ENCODE measurements at regions not wholly inside any gene's neighbourhood (a gene's known extent, or its start where the extent isn't known, plus 50 kb on each side); places are given as distances from the start of the nearest gene placed in this dataset.

DNA sequence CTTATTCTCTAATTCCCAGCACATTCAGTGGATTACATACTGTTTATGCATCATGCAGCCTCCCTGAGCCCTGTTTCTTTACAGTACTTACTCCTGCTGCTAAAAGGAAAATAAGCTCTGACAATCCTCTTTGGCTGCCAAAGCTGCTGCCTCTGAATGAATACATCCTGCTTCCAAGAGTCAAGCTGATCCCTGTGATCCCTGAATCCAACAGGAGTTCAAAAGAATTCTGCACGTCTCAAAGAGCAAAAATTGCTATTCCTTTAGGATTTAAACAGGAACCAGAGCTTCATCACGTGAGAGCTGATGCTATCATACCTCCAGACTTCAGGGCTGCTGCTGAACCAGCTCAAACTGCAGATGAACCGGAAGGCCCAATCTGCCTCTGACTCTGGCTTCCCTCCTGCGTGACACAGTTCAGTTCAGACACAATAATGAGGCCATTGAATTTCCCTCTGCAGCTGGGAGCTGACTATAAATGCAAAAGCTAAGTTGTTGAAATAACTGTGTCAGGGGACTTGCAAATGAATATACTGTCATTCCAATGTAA lies 851.0 kb upstream of the PHF14 start:
- ATAC-seq (ENCODE audit: insufficient read depth, low read depth) (no peak), DNase-seq (no peak)
- no peak overlapping the region for H2AFZ ChIP-seq (ENCODE audit: low read depth, low read length)

DNA sequence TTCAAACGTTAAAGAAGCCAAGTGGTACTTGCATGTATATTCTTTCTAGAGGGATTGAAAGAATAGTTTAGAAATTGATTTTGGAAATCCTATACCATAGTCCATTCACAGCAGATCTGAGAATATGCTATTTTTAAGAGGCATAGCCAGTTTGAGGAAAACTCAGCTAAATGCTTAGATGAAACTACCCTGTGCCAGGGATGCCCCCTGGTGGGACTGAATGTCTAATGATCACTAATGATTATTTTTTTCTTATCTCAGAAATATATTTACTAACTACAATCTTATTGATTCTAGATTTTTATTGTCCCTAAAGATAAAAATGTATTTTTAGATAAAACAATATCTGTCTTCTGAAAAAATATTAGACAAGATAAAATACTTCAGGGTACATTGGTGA lies 844.9 kb upstream of the PHF14 start:
- ATAC-seq (ENCODE audit: insufficient read depth, low read depth) = no peak
- Histone ChIP-seq H3K27ac (ENCODE audit: low read length) (no peak overlapping the region), H3K79me2 (ENCODE audit: insufficient read depth, low read length) (no peaks in the 10 kb centered on the region), H3K36me3 (ENCODE audit: insufficient read depth, low read length) (no peaks in the 10 kb centered on the region), H3K4me1 (ENCODE audit: insufficient read depth, low read length) (no peaks in the 10 kb centered on the region), H2AFZ (ENCODE audit: low read depth, low read length) (no peak overlapping the region), H3K27me3 (ENCODE audit: insufficient read depth, low read length, poor library complexity) (no peaks in the 10 kb centered on the region), H3K4me2 (ENCODE audit: insufficient read depth, low read length) (no peak overlapping the region), H3K4me3 (ENCODE audit: low read depth in 1 of 2, low read length in 2 of 2) (no peak overlapping the region), H3K9ac (ENCODE audit: low read depth, low read length) (no peak overlapping the region), H4K20me1 (ENCODE audit: insufficient read depth, low read length) (no peaks in the 10 kb centered on the region), H3K9me3 (ENCODE audit: insufficient read depth, low read length, severe bottlenecking) (no peaks in the 10 kb centered on the region)
- TF ChIP-seq CTCF (IDR thresholded peaks at IDR 0.05; ENCODE audit: borderline replicate concordance, extremely low read depth, low read length, poor library complexity, severe bottlenecking) = no peak
- no peak for TF ChIP-seq EZH2 (IDR thresholded peaks at IDR 0.05; ENCODE audit: borderline replicate concordance, low read depth, low read length, severe bottlenecking)
- DNase-seq = no peak

More for the DNA sequence above, 851.0 kb upstream of the PHF14 start:
- TF ChIP-seq CTCF (IDR thresholded peaks at IDR 0.05; ENCODE audit: borderline replicate concordance, extremely low read depth, low read length, poor library complexity, severe bottlenecking) = no peak
- no peak for TF ChIP-seq EZH2 (IDR thresholded peaks at IDR 0.05; ENCODE audit: borderline replicate concordance, low read depth, low read length, severe bottlenecking)
- H3K27ac ChIP-seq (ENCODE audit: low read length) = no peak overlapping the region
- no peaks in the 10 kb centered on the region for H3K27me3 ChIP-seq (ENCODE audit: insufficient read depth, low read length, poor library complexity)
- no peaks in the 10 kb centered on the region for H3K79me2 ChIP-seq (ENCODE audit: insufficient read depth, low read length)
- no peak overlapping the region for H3K9ac ChIP-seq (ENCODE audit: low read depth, low read length)
- H3K4me2 ChIP-seq (ENCODE audit: insufficient read depth, low read length) = no peak overlapping the region
- H3K36me3 ChIP-seq (ENCODE audit: insufficient read depth, low read length) = no peaks in the 10 kb centered on the region
- H3K4me3 ChIP-seq (ENCODE audit: low read depth in 1 of 2, low read length in 2 of 2) = no peak overlapping the region
- no peaks in the 10 kb centered on the region for H3K9me3 ChIP-seq (ENCODE audit: insufficient read depth, low read length, severe bottlenecking)
- no peaks in the 10 kb centered on the region for H4K20me1 ChIP-seq (ENCODE audit: insufficient read depth, low read length)
- no peaks in the 10 kb centered on the region for H3K4me1 ChIP-seq (ENCODE audit: insufficient read depth, low read length)

DNA sequence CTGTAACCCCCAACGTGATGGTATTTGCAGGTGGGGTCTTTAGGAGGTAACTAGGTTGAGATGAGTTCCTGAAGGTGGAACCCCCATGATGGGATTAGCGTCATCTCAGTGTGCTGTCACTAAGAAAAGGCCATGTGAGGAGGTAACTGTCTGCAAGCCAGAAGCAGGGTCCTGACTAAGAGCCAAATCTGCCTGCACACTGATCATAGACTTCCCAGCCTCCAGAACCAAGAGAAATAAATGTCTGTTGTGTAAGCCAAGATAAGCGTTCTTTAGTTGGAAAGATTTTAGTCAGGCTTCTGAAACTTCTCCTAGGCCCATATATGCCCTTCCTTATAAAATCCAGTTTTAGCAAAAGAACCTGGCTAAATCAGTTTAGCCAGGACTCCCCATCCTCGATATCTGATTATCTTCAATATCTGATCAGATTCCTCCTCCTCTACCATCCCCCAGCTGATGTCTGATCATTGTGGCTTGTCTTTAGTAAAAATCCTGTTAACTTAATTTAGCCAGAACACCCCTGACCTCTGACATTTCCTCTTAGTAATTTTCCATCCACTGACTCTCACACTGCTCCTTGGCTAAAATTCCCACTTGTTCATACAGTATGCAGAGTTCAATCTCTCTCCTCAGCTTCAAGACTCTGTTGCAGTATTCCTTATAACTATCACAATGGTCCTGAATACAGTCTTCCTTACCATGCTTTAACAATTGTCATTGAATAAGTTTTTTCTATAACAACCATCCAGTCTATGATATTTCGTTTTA lies 835.4 kb upstream of the PHF14 start:
- TF ChIP-seq CTCF (IDR thresholded peaks at IDR 0.05; ENCODE audit: borderline replicate concordance, extremely low read depth, low read length, poor library complexity, severe bottlenecking) = no peak
- H3K27me3 ChIP-seq (ENCODE audit: insufficient read depth, low read length, poor library complexity) = no peaks in the 10 kb centered on the region
- ATAC-seq (ENCODE audit: insufficient read depth, low read depth) (no peak), DNase-seq (no peak)
- no peak overlapping the region for H3K27ac ChIP-seq (ENCODE audit: low read length)
- H3K4me2 ChIP-seq (ENCODE audit: insufficient read depth, low read length) = no peak overlapping the region
- no peaks in the 10 kb centered on the region for H3K4me1 ChIP-seq (ENCODE audit: insufficient read depth, low read length)
- no peak overlapping the region for H3K4me3 ChIP-seq (ENCODE audit: low read depth in 1 of 2, low read length in 2 of 2)
- no peaks in the 10 kb centered on the region for H4K20me1 ChIP-seq (ENCODE audit: insufficient read depth, low read length)
- H3K79me2 ChIP-seq (ENCODE audit: insufficient read depth, low read length) = no peaks in the 10 kb centered on the region
- H3K9ac ChIP-seq (ENCODE audit: low read depth, low read length) = no peak overlapping the region
- H3K9me3 ChIP-seq (ENCODE audit: insufficient read depth, low read length, severe bottlenecking) = no peaks in the 10 kb centered on the region
- H2AFZ ChIP-seq (ENCODE audit: low read depth, low read length) = no peak overlapping the region
- no peaks in the 10 kb centered on the region for H3K36me3 ChIP-seq (ENCODE audit: insufficient read depth, low read length)
